HG03565 (cell line): ENCODE measurements at regions not wholly inside any gene's neighbourhood (a gene's known extent, or its start where the extent isn't known, plus 50 kb on each side); places are given as distances from the start of the nearest gene placed in this dataset.
"Not testable (repeated sequence)": the region's sequence is repeated elsewhere in the genome, so short reads cannot be mapped to it uniquely, and the experiment has no call there.

Experiments used
- ATAC-seq: cut with Tn5 transposase; IDR thresholded peaks from one replicate; pipeline ENCODE4 v1.9.1; 2021; ENCODE audit warnings: mild to moderate bottlenecking, moderate library complexity; ENCODE audit not compliant: unreplicated experiment

DNA sequence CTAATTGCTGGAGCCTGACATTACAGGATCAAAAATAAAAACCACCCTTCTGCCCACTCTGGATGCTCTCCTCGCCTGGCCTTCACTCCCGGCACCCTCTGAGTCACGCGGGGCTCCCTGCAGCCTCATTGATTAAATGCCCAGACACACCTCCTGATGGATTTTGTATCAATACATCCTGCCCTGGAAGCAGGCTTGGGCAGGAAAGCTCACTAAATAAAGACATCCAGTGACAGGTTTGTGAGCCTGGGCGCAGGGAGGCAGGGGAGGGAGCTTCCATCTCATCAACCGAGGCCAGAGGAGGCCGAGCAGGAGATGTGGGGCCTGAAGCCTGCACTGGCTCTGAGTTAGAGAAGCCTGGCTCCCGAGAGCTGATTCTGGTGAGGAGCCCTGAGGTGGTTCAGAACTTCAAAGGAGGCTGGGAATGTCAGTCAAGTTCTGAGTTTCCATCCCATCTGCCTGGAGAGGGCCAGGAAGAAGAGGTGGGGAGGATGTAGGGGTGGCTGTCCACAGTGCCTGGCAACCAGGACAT, 318.6 kb downstream of the ADGRD1 start:
- not testable (repeated sequence) for ATAC-seq

- ATAC-seq: no peak
Observed at GRCh38 chr12:131273291-131273845, 319.7 kb downstream of the ADGRD1 start.

- no peak for ATAC-seq
Observed at GRCh38 chr12:131274061-131274460, 320.4 kb downstream of the ADGRD1 start.

- no peak for ATAC-seq
Observed at GRCh38 chr12:131274906-131275305, 321.2 kb downstream of the ADGRD1 start.

DNA sequence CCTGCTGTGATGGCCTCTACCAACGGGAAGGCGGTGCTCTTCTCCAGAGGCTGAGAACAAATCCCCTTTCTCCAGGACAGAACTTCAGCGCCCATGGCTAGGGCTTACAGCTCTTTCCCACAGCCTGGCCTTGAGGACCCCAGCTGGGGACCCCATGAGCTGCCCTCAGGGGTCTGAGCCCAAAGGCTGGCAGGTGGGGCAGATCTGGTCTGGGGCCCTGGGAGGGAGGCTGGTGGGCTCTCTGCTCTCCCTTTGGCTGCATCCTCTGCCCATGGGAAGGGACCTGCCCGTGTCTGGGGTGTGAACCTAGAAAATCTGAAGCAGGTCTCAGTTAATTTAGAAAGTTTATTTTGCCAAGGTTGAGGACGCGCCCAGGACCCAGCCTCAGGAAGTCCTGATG, 322.1 kb downstream of the ADGRD1 start:
- no peak for ATAC-seq

- no peak for ATAC-seq
Observed at GRCh38 chr12:131276501-131277185, 322.9 kb downstream of the ADGRD1 start.

- ATAC-seq: not testable (repeated sequence)
Observed at GRCh38 chr12:131277186-131278091, 323.7 kb downstream of the ADGRD1 start.

DNA sequence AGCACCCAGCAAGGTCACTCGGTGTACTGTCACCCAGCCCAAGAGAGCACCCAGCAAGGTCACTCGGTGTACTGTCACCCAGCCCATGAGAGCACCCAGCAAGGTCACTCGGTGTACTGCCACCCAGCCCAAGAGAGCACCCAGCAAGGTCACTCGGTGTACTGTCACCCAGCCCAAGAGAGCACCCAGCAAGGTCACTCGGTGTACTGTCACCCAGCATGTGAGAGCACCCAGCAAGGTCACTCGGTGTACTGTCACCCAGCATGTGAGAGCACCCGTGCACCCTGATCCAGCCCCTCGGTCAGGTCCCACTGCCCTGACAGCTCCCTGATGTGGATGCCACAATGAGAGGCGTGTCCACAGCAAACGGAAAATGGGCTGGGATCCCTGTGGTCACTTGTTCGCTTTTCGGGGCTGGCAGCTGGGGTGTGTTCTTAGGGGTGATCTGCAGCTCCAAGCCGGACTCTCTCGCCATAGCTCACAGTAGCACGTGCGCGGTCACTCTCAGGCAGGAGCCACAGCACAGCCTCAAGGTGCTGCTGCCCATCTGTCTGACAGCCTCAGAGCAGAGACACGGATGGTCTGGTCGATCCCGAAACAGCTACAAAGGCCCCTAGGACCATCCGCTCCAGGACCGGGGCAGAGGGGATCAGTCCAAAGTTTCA, 324.9 kb downstream of the ADGRD1 start:
- ATAC-seq: not testable (repeated sequence)

DNA sequence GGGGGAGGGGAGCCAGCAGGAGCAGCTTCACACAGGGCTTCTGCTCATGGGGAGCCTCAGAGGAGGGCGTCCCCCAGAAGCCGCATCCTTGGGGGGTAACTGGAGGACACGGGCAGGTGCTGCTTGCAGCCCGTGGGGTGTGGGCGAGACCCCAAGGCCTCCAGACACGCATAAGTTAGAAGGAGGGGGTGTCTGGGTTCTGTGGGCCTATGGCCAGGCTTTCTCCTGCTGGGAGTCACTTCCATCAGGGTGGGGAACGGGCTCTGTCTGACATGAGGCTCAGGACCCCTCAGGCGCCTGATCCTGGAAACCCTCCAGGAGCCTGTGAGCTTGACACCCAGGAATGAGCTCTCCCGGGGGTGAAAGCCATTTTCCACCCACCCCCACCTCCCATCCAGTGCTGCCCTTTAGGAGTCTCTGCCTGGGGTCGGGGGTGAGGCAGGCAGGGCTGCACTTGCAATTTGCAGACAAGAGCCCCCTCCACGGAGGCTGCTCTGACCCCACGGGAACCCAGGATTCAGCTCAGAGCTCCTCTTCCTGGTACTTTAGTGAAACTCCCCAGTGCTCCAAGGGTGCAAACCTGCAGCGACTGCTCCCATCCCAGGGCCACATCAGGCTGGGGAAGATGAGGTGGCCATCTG, 325.7 kb downstream of the ADGRD1 start:
- ATAC-seq: no peak

GRCh38 chr12:131280426-131280825, 326.7 kb downstream of the ADGRD1 start:
- no peak for ATAC-seq

- ATAC-seq: no peak
Observed at GRCh38 chr12:131281016-131281415, 327.3 kb downstream of the ADGRD1 start.

- no peak for ATAC-seq
Observed at GRCh38 chr12:131282292-131283080, 328.8 kb downstream of the ADGRD1 start.

- ATAC-seq: no peak
Observed at GRCh38 chr12:131283191-131283861, 329.6 kb downstream of the ADGRD1 start.

GRCh38 chr12:131283862-131284825, 330.4 kb downstream of the ADGRD1 start:
- not testable (repeated sequence) for ATAC-seq

- ATAC-seq: not testable (repeated sequence)
Observed at GRCh38 chr12:131284954-131285904, 331.5 kb downstream of the ADGRD1 start.

DNA sequence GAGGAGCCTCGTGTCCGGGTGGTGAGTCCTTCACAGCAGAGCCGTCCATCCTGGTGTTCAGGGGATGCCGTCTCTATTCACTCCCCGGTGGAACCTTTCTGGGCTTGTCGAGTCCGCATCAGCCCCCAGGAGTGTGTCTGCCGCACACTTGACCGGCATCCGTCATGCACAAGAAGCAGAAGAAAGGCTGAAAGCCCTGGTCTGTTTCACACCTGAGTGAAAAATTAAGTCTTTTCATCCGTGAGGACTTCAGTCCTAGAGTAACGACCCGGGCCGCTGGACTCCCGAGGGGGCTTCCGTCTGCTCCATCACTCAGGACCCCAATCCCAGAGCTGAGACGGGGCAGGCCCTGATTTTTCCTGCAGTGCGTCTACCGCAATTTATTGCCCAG, 332.2 kb downstream of the ADGRD1 start:
- not testable (repeated sequence) for ATAC-seq

DNA sequence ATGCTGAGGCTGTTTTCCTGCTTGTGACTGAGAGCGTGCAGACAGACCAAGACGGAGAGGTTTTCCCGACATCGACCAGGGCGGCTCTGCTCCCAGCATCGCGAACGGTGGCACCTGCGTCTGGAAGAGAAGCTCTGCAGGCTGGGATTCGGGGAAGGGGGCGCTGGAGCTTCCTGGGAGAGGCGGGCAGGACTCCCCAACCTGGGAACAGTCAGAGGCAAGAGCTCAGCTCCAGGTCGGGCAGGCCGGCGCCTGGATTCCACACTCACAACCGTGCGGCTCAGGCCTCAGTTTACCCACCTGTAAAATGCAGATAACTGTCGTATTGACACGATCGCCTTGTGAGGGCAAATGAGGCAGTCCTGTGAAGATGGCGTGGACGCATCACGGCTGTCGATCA, 332.6 kb downstream of the ADGRD1 start:
- not testable (repeated sequence) for ATAC-seq
